OCI-LY3 (cell line): ENCODE measurements at regions not wholly inside any gene's neighbourhood (a gene's known extent, or its start where the extent isn't known, plus 50 kb on each side); places are given as distances from the start of the nearest gene placed in this dataset.

Experiments
- CTCF ChIP-seq: fragments of 200-600, 300-600 bp; sonication (generic); IDR thresholded peaks from 2 replicates; pipeline ENCODE4 v1.5.1; 2014; ENCODE audit warnings: antibody characterized with exemption, low read length, low read depth
- EZH2phosphoT487 ChIP-seq: fragments of 200-600 bp; shearing (Covaris generic); IDR thresholded peaks from 2 replicates; pipeline ENCODE4 v1.6.1; 2018; ENCODE audit warnings: antibody characterized with exemption, mixed run types, low read depth

GRCh38 chr14:62322216-62322615 lies 560.0 kb downstream of the SNAPC1 start:
- TF ChIP-seq CTCF: no peak
- TF ChIP-seq EZH2phosphoT487: no peak
